Astrocyte (in vitro differentiated cells and primary cell): ENCODE measurements at regions not wholly inside any gene's neighbourhood (a gene's known extent, or its start where the extent isn't known, plus 50 kb on each side); places are given as distances from the start of the nearest gene placed in this dataset.

Source experiments
- DNase-seq: peaks from one replicate; pipeline ENCODE4 v3.0.0-alpha.2; 2010; ENCODE audit warnings: low read depth
- FAIRE-seq: peaks from 2 replicates; lab custom pipeline; 2011; peaks lifted over from hg19 to GRCh38; lab: Jason Lieb, UNC
- H2AFZ ChIP-seq: 2 replicates; pipeline ENCODE4 v1.6.0; 2012; ENCODE audit warnings: low read depth, low read length, inconsistent platforms
- H3K27ac ChIP-seq: 2 replicates; pipeline ENCODE4 v1.5.1; 2011; ENCODE audit warnings: low read depth, low read length, inconsistent platforms
- H3K27me3 ChIP-seq: 2 replicates; pipeline ENCODE4 v1.6.0; 2011; ENCODE audit warnings: low read length, inconsistent platforms; ENCODE audit not compliant: insufficient read depth
- H3K36me3 ChIP-seq: 2 replicates; pipeline ENCODE4 v1.5.1; 2011; ENCODE audit warnings: low read length, inconsistent platforms; ENCODE audit not compliant: insufficient read depth
- H3K4me1 ChIP-seq: 2 replicates; pipeline ENCODE4 v1.5.1; 2011; ENCODE audit warnings: low read length, inconsistent platforms; ENCODE audit not compliant: insufficient read depth
- H3K4me2 ChIP-seq: 2 replicates; pipeline ENCODE4 v1.6.0; 2012; ENCODE audit warnings: low read length, inconsistent platforms
- H3K4me3 ChIP-seq: 2 replicates; pipeline ENCODE4 v1.5.1; 2011; ENCODE audit warnings: low read depth, mild to moderate bottlenecking, low read length, inconsistent platforms; ENCODE audit not compliant: insufficient read depth
- H3K79me2 ChIP-seq: 2 replicates; pipeline ENCODE4 v1.6.0; 2012; ENCODE audit warnings: mild to moderate bottlenecking, low read length, inconsistent platforms; ENCODE audit not compliant: insufficient read depth
- H3K9ac ChIP-seq: 2 replicates; pipeline ENCODE4 v1.6.0; 2012; ENCODE audit warnings: mild to moderate bottlenecking, low read length, inconsistent platforms
- H3K9me3 ChIP-seq: 2 replicates; pipeline ENCODE4 v1.5.1; 2012; ENCODE audit warnings: low read depth, mild to moderate bottlenecking, low read length, inconsistent platforms; ENCODE audit not compliant: insufficient read depth
- H4K20me1 ChIP-seq: 2 replicates; pipeline ENCODE4 v1.6.0; 2012; ENCODE audit warnings: low read length, inconsistent platforms; ENCODE audit not compliant: insufficient read depth
- H3K27ac Mint-ChIP-seq: one replicate; pipeline ENCODE4 v1.8.0; 2021; ENCODE audit warnings: mild to moderate bottlenecking, mixed read lengths; ENCODE audit not compliant: unreplicated experiment
- H3K27me3 Mint-ChIP-seq: one replicate; pipeline ENCODE4 v1.8.0; 2021; ENCODE audit warnings: low read depth, mixed read lengths; ENCODE audit not compliant: unreplicated experiment
- H3K36me3 Mint-ChIP-seq: one replicate; pipeline ENCODE4 v1.8.0; 2021; ENCODE audit warnings: low read depth, mixed read lengths; ENCODE audit not compliant: unreplicated experiment
- H3K4me1 Mint-ChIP-seq: one replicate; pipeline ENCODE4 v1.8.0; 2021; ENCODE audit warnings: low read depth, mixed read lengths; ENCODE audit not compliant: unreplicated experiment
- H3K4me3 Mint-ChIP-seq: one replicate; pipeline ENCODE4 v1.8.0; 2021; ENCODE audit warnings: mild to moderate bottlenecking, moderate library complexity, mixed read lengths; ENCODE audit not compliant: unreplicated experiment
- H3K9me3 Mint-ChIP-seq: one replicate; pipeline ENCODE4 v1.8.0; 2021; ENCODE audit warnings: mild to moderate bottlenecking, mixed read lengths; ENCODE audit not compliant: unreplicated experiment
- CTCF ChIP-seq: IDR thresholded peaks from 2 replicates; pipeline ENCODE4 v1.5.1; 2011; ENCODE audit warnings: low read depth, mild to moderate bottlenecking, inconsistent platforms, low read length, moderate library complexity; ENCODE audit not compliant: insufficient read depth
- EZH2 ChIP-seq: IDR thresholded peaks from 2 replicates; pipeline ENCODE4 v1.6.1; 2012; ENCODE audit warnings: mild to moderate bottlenecking, low read length, inconsistent platforms; ENCODE audit not compliant: insufficient read depth

- Mint-ChIP-seq H3K27me3 (no peaks in the 10 kb centered on the region), H3K27ac (no peak overlapping the region), H3K36me3 (no peaks in the 10 kb centered on the region), H3K9me3 (peaks cover 9% of the 10 kb centered on the region), H3K4me1 (no peaks in the 10 kb centered on the region), H3K4me3 (no peak overlapping the region)
- Histone ChIP-seq H3K4me1 (no peaks in the 10 kb centered on the region), H3K9me3 (peaks cover 11% of the 10 kb centered on the region), H3K4me3 (no peak overlapping the region), H3K36me3 (no peaks in the 10 kb centered on the region), H3K27me3 (no peaks in the 10 kb centered on the region), H3K79me2 (no peaks in the 10 kb centered on the region), H3K9ac (no peak overlapping the region), H4K20me1 (no peaks in the 10 kb centered on the region), H2AFZ (no peak overlapping the region), H3K4me2 (no peak overlapping the region), H3K27ac (no peak overlapping the region)
- no peak for DNase-seq
- no peak for FAIRE-seq
- TF ChIP-seq EZH2 (no peak), CTCF (no peak)
These were observed 243.5 kb downstream of the CBLN4 start for GRCh38 chr20:55761797-55762196.

GRCh38 chr20:55761100-55761499 is 244.2 kb downstream of the CBLN4 start:
- FAIRE-seq (no peak), DNase-seq (no peak)
- no peaks in the 10 kb centered on the region for H3K36me3 ChIP-seq
- TF ChIP-seq EZH2 (no peak), CTCF (no peak)
- H3K79me2 ChIP-seq = no peaks in the 10 kb centered on the region
- no peak overlapping the region for H3K4me3 Mint-ChIP-seq
- no peaks in the 10 kb centered on the region for H4K20me1 ChIP-seq
- H2AFZ ChIP-seq = no peak overlapping the region
- H3K36me3 Mint-ChIP-seq = no peaks in the 10 kb centered on the region
- H3K4me2 ChIP-seq = no peak overlapping the region
- no peaks in the 10 kb centered on the region for H3K27me3 Mint-ChIP-seq
- no peaks in the 10 kb centered on the region for H3K4me1 Mint-ChIP-seq
- no peak overlapping the region for H3K4me3 ChIP-seq
- H3K27ac Mint-ChIP-seq = no peak overlapping the region
- H3K4me1 ChIP-seq = no peaks in the 10 kb centered on the region
- H3K27me3 ChIP-seq = no peaks in the 10 kb centered on the region
- no peak overlapping the region for H3K9ac ChIP-seq
- no peak overlapping the region for H3K27ac ChIP-seq
- peaks cover 11% of the 10 kb centered on the region for H3K9me3 ChIP-seq
- peaks cover 10% of the 10 kb centered on the region for H3K9me3 Mint-ChIP-seq

- Histone ChIP-seq H4K20me1 (no peaks in the 10 kb centered on the region), H3K4me3 (no peak overlapping the region), H3K27me3 (no peaks in the 10 kb centered on the region), H2AFZ (no peak overlapping the region), H3K27ac (no peak overlapping the region), H3K79me2 (no peaks in the 10 kb centered on the region), H3K9me3 (peaks cover 11% of the 10 kb centered on the region), H3K4me1 (no peaks in the 10 kb centered on the region), H3K4me2 (no peak overlapping the region), H3K9ac (no peak overlapping the region), H3K36me3 (no peaks in the 10 kb centered on the region)
- FAIRE-seq (no peak), DNase-seq (no peak)
- TF ChIP-seq CTCF = no peak
- no peak for TF ChIP-seq EZH2
- no peaks in the 10 kb centered on the region for H3K36me3 Mint-ChIP-seq
- no peaks in the 10 kb centered on the region for H3K27me3 Mint-ChIP-seq
- no peak overlapping the region for H3K4me3 Mint-ChIP-seq
- peaks cover 9% of the 10 kb centered on the region for H3K9me3 Mint-ChIP-seq
- H3K4me1 Mint-ChIP-seq = no peaks in the 10 kb centered on the region
- no peak overlapping the region for H3K27ac Mint-ChIP-seq
These were observed 244.7 kb downstream of the CBLN4 start for GRCh38 chr20:55760586-55760985.
